ENCODE measurements at regions not wholly inside any gene's neighbourhood (a gene's known extent, or its start where the extent isn't known, plus 50 kb on each side); places are given as distances from the start of the nearest gene placed in this dataset.

- no TSS peak for BruUV-seq (replicated peaks)
- no peaks in the 10 kb centered on the region for H3K36me3 ChIP-seq (ENCODE audit: insufficient read depth, low read length)
- DNase-seq (ENCODE audit: low spot score): no peak
- ChIA-PET POLR2A (interaction anchor here (0.6 to 1.0 kb wide), 2 partner anchors 10 to 533 kb away, joined by 3 read pairs; no protein-coding TSS in a partner anchor), CTCF (ENCODE audit: unreplicated experiment) (no interaction called here)
- H4K20me1 ChIP-seq (ENCODE audit: insufficient read depth, low read length): no peaks in the 10 kb centered on the region
- TF ChIP-seq EZH2phosphoT487 (IDR thresholded peaks at IDR 0.05; ENCODE audit: borderline replicate concordance, low read depth, low read length) (no peak), CTCF (conservative IDR thresholded peaks at IDR 0.05; ENCODE audit: low read length) (no peak)
- H2AFZ ChIP-seq (ENCODE audit: low read length): no peak overlapping the region
- no peaks in the 10 kb centered on the region for H3K79me2 ChIP-seq (ENCODE audit: insufficient read depth, low read depth, low read length)
- H3K4me2 ChIP-seq (ENCODE audit: low read length): no peak overlapping the region
- H3K4me1 ChIP-seq (ENCODE audit: insufficient read depth, low read length, poor library complexity, severe bottlenecking): no peaks in the 10 kb centered on the region
- intact Hi-C loops (cut with micrococcal nuclease; ENCODE audit: unreplicated experiment): no loop called here
- no peaks in the 10 kb centered on the region for H3K9me2 ChIP-seq (ENCODE audit: insufficient read depth, low read length)
- no peaks in the 10 kb centered on the region for H3K9me3 ChIP-seq (ENCODE audit: low read length)
- H3K4me3 ChIP-seq (ENCODE audit: low read depth, low read length, poor library complexity, severe bottlenecking): no peak overlapping the region
- no peak overlapping the region for H3K27ac ChIP-seq (ENCODE audit: low read depth, low read length, poor library complexity, severe bottlenecking)
These were observed 76.1 kb upstream of the PDSS1 start for GRCh38 chr10:26621243-26621888.

- intact Hi-C loops (cut with micrococcal nuclease; ENCODE audit: unreplicated experiment): no loop called here
- Histone ChIP-seq H3K4me3 (ENCODE audit: low read depth, low read length, poor library complexity, severe bottlenecking) (no peak overlapping the region), H3K9me3 (ENCODE audit: low read length) (no peaks in the 10 kb centered on the region), H4K20me1 (ENCODE audit: insufficient read depth, low read length) (no peaks in the 10 kb centered on the region), H3K79me2 (ENCODE audit: insufficient read depth, low read depth, low read length) (no peaks in the 10 kb centered on the region), H3K36me3 (ENCODE audit: insufficient read depth, low read length) (no peaks in the 10 kb centered on the region), H2AFZ (ENCODE audit: low read length) (no peak overlapping the region), H3K4me1 (ENCODE audit: insufficient read depth, low read length, poor library complexity, severe bottlenecking) (no peaks in the 10 kb centered on the region), H3K27ac (ENCODE audit: low read depth, low read length, poor library complexity, severe bottlenecking) (no peak overlapping the region), H3K4me2 (ENCODE audit: low read length) (no peak overlapping the region), H3K9me2 (ENCODE audit: insufficient read depth, low read length) (no peaks in the 10 kb centered on the region)
- no peak for DNase-seq (ENCODE audit: low spot score)
- BruUV-seq (replicated peaks): no TSS peak
- TF ChIP-seq EZH2phosphoT487 (IDR thresholded peaks at IDR 0.05; ENCODE audit: borderline replicate concordance, low read depth, low read length) (no peak), CTCF (conservative IDR thresholded peaks at IDR 0.05; ENCODE audit: low read length) (no peak)
- CTCF ChIA-PET (ENCODE audit: unreplicated experiment): no interaction called here
- POLR2A ChIA-PET: no interaction called here
These were observed 75.4 kb upstream of the PDSS1 start for GRCh38 chr10:26621889-26622711.

- H3K36me3 ChIP-seq (ENCODE audit: insufficient read depth, low read length): no peaks in the 10 kb centered on the region
- intact Hi-C loops (cut with micrococcal nuclease; ENCODE audit: unreplicated experiment): no loop called here
- POLR2A ChIA-PET: no interaction called here
- H3K4me1 ChIP-seq (ENCODE audit: insufficient read depth, low read length, poor library complexity, severe bottlenecking): no peaks in the 10 kb centered on the region
- H2AFZ ChIP-seq (ENCODE audit: low read length): no peak overlapping the region
- no peaks in the 10 kb centered on the region for H3K9me2 ChIP-seq (ENCODE audit: insufficient read depth, low read length)
- no peak overlapping the region for H3K4me2 ChIP-seq (ENCODE audit: low read length)
- BruUV-seq (replicated peaks): no TSS peak
- no peak for DNase-seq (ENCODE audit: low spot score)
- no peaks in the 10 kb centered on the region for H3K79me2 ChIP-seq (ENCODE audit: insufficient read depth, low read depth, low read length)
- no peak overlapping the region for H3K27ac ChIP-seq (ENCODE audit: low read depth, low read length, poor library complexity, severe bottlenecking)
- CTCF ChIA-PET (ENCODE audit: unreplicated experiment): no interaction called here
- no peaks in the 10 kb centered on the region for H4K20me1 ChIP-seq (ENCODE audit: insufficient read depth, low read length)
- no peak overlapping the region for H3K4me3 ChIP-seq (ENCODE audit: low read depth, low read length, poor library complexity, severe bottlenecking)
- TF ChIP-seq EZH2phosphoT487 (IDR thresholded peaks at IDR 0.05; ENCODE audit: borderline replicate concordance, low read depth, low read length): no peak
- no peak for TF ChIP-seq CTCF (conservative IDR thresholded peaks at IDR 0.05; ENCODE audit: low read length)
- no peaks in the 10 kb centered on the region for H3K9me3 ChIP-seq (ENCODE audit: low read length)
These were observed 74.6 kb upstream of the PDSS1 start for GRCh38 chr10:26622891-26623290.
